Lung (tissue), 11 donors: ENCODE measurements at regions not wholly inside any gene's neighbourhood (a gene's known extent, or its start where the extent isn't known, plus 50 kb on each side); places are given as distances from the start of the nearest gene placed in this dataset.

Experiments used
- ATAC-seq: fragments of 200-7000 bp; cut with Tn5 transposase; one replicate; pipeline ENCODE4 v1.9.1; 2020; ENCODE audit warnings: moderate number of reproducible peaks; ENCODE audit not compliant: insufficient read depth, low FRiP score
- DNase-seq, 3 donors: peaks; one replicate each; pipeline ENCODE4 v3.0.0-alpha.2; 2013 to 2017
- H3K27ac ChIP-seq, 2 donors: one replicate each; pipeline ENCODE4 v1.5.1; 2013; ENCODE audit warnings: mild to moderate bottlenecking in 2 of 2, moderate library complexity in 2 of 2, control low read depth in 1 of 2, inconsistent platforms in 1 of 2, low read depth in 1 of 2, low read length in 1 of 2
- H3K27me3 ChIP-seq, 3 donors: one replicate each; pipeline ENCODE4 v1.5.1; 2013; ENCODE audit warnings: low read length in 2 of 3; ENCODE audit not compliant: control insufficient read depth in 3 of 3, insufficient read depth in 3 of 3
- H3K36me3 ChIP-seq, 4 donors: one replicate each; pipeline ENCODE4 v1.5.1; 2013; ENCODE audit warnings: low read length in 4 of 4, mild to moderate bottlenecking in 1 of 4, moderate library complexity in 1 of 4; ENCODE audit not compliant: control insufficient read depth in 4 of 4, insufficient read depth in 4 of 4
- H3K4me1 ChIP-seq, 5 donors: one replicate each; pipeline ENCODE4 v1.5.1; 2013; ENCODE audit warnings: low read length in 5 of 5, mild to moderate bottlenecking in 2 of 5, moderate library complexity in 1 of 5; ENCODE audit not compliant: control insufficient read depth in 5 of 5, insufficient read depth in 5 of 5
- H3K4me3 ChIP-seq: one replicate; pipeline ENCODE4 v1.5.1; 2013; ENCODE audit warnings: mild to moderate bottlenecking, control low read depth, moderate library complexity
- H3K9ac ChIP-seq, 2 donors: one replicate each; pipeline ENCODE4 v1.5.1; 2013; ENCODE audit warnings: low read length in 2 of 2, control low read depth in 1 of 2; ENCODE audit not compliant: insufficient read depth in 1 of 2
- H3K9me3 ChIP-seq, 4 donors: one replicate each; pipeline ENCODE4 v1.5.1; 2013; ENCODE audit warnings: low read length in 3 of 4, mild to moderate bottlenecking in 1 of 4, moderate library complexity in 1 of 4; ENCODE audit not compliant: control insufficient read depth in 4 of 4, insufficient read depth in 3 of 4
- CTCF ChIP-seq: IDR thresholded peaks from 2 replicates; pipeline ENCODE4 v1.5.1; 2012; ENCODE audit warnings: mild to moderate bottlenecking; ENCODE audit errors: control extremely low read depth, extremely low read depth
- WGBS, 2 donors: extraction: QIAGEN DNeasy Blood & Tissue Kit; methylation state at CpG; one replicate each; pipeline ENCODE4 v1.1.7; 2013; 5-methylcytosine and 5-hydroxymethylcytosine counted together
- donor health status: control.
- donor health status: control.
- donor health status: Bipolar disorder and iron deficiency.
- donor health status: healthy.
- donor health status: DM: yes; HTN: yes; CAD: no.

- Histone ChIP-seq H3K36me3 (no peaks in the 10 kb centered on the region), H3K4me1 (peaks cover 0 to 2% (median 0%) of the 10 kb centered on the region in 5 donors), H3K27me3 (peaks cover 15 to 79% (median 74%) of the 10 kb centered on the region in 3 donors), H3K9me3 (peaks cover 0 to 12% (median 3%) of the 10 kb centered on the region in 4 donors), H3K4me3 (no peak overlapping the region), H3K9ac (no peak overlapping the region), H3K27ac (no peak overlapping the region)
- DNase-seq: no peak
- 50 to 53% methylated on average over 5 of the region's 5 CpGs for WGBS, 2 donors
- ATAC-seq: no peak
- no peak for TF ChIP-seq CTCF
Observed at GRCh38 chr6:28732052-28732451, 191.7 kb downstream of the TRIM27 start.

- peaks cover 0 to 21% (median 4%) of the 10 kb centered on the region in 4 donors for H3K9me3 ChIP-seq
- no peak overlapping the region for H3K4me3 ChIP-seq
- H3K36me3 ChIP-seq: no peaks in the 10 kb centered on the region
- TF ChIP-seq CTCF: no peak
- peaks cover 28 to 93% (median 92%) of the 10 kb centered on the region in 3 donors for H3K27me3 ChIP-seq
- no peak overlapping the region for H3K9ac ChIP-seq
- no peak overlapping the region for H3K27ac ChIP-seq
- DNase-seq: no peak
- peaks cover 0 to 2% (median 0%) of the 10 kb centered on the region in 5 donors for H3K4me1 ChIP-seq
- whole genome bisulfite sequencing, 2 donors: 22 to 23% methylated on average over 14 to 15 of the region's 15 CpGs
- no peak for ATAC-seq
Observed at GRCh38 chr6:28734443-28734959, 189.3 kb downstream of the TRIM27 start.

- H3K36me3 ChIP-seq: no peaks in the 10 kb centered on the region
- H3K4me1 ChIP-seq: peaks cover 0 to 2% (median 0%) of the 10 kb centered on the region in 5 donors
- DNase-seq (no peak), ATAC-seq (no peak)
- TF ChIP-seq CTCF: no peak
- H3K4me3 ChIP-seq: no peak overlapping the region
- 11 to 16% methylated on average over 2 of the region's 2 CpGs for WGBS, 2 donors
- H3K9ac ChIP-seq: no peak overlapping the region
- peaks cover 27 to 90% (median 89%) of the 10 kb centered on the region in 3 donors for H3K27me3 ChIP-seq
- no peak overlapping the region for H3K27ac ChIP-seq
- peaks cover 0 to 23% (median 4%) of the 10 kb centered on the region in 4 donors for H3K9me3 ChIP-seq
Observed at GRCh38 chr6:28736121-28736520, 187.7 kb downstream of the TRIM27 start.
